ENCODE measurements at regions not wholly inside any gene's neighbourhood (a gene's known extent, or its start where the extent isn't known, plus 50 kb on each side); places are given as distances from the start of the nearest gene placed in this dataset.

DNA sequence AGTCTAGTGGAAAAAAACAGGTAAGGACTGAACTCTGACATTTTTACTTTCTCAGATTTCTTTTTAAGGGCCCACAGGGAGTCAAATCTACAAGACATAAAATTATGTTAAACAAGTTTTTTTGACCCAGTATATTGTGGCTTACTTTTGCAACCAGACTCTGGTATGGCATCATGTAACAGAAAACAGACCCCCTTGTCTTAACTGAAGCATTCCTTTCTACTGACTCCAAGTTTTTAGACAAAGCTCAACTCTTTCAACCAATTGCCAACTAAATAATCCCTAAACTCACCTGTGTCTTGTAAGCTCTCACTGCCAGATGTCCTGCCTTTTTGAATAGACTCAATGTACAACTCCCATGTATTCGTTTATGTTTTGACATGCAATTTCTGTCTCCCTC is 64.3 kb downstream of the FASLG start:
- H4K91ac ChIP-seq (ENCODE audit: low read depth, low read length, poor library complexity): no peak overlapping the region

DNA sequence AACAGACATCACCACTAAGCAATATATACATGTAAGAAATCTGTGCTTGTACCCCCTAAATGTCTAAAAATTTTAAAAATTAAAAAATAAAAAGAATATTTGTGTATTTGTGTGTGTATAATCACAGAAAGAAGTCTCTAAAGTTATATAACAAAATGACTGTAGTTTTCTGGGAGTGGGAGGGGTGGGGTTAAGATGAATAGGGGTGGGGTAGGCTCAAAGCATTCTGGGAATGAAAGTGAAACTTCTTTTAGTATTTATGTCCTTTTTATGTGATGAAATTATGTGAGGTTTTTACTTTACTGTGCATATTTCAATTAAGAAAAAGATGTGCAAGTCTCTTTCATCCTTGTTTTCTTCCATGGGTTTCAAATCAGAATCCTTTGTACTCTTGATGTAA is 65.3 kb downstream of the FASLG start:
- peaks cover 0 to 3% of the 10 kb centered on the region in 2 donors for H3K4me1 ChIP-seq (ENCODE audit: control insufficient read depth in 2 of 2, insufficient read depth in 1 of 2, low read depth in 1 of 2, low read length in 2 of 2)

More for the DNA sequence above, 64.3 kb downstream of the FASLG start:
- Histone ChIP-seq H3K27me3 (ENCODE audit: control insufficient read depth in 3 of 3, insufficient read depth in 3 of 3, low read depth in 1 of 3, low read length in 3 of 3) (no peaks in the 10 kb centered on the region), H3K9me3 (replicated peaks in 1 of 2; ENCODE audit: control insufficient read depth in 2 of 2, insufficient read depth in 1 of 2, low read depth in 1 of 2, low read length in 2 of 2) (peaks cover 0 to 3% of the 10 kb centered on the region in 2 donors), H2BK120ac (ENCODE audit: low read depth, low read length) (no peak overlapping the region), H2BK15ac (ENCODE audit: low read length) (no peak overlapping the region), H3K9ac (ENCODE audit: low read depth, low read length, poor library complexity) (no peak overlapping the region), H3K23ac (ENCODE audit: low read depth, low read length, poor library complexity) (no peak overlapping the region), H3K14ac (ENCODE audit: low read length) (no peak overlapping the region), H3K4me2 (ENCODE audit: insufficient read depth, low read length, poor library complexity, severe bottlenecking) (no peak overlapping the region), H4K8ac (ENCODE audit: low read depth, low read length) (no peak overlapping the region), H2AFZ (ENCODE audit: low read length) (no peak overlapping the region), H2AK5ac (ENCODE audit: low read depth, low read length) (no peak overlapping the region), H3K36me3 (replicated peaks in 1 of 2; ENCODE audit: control insufficient read depth in 2 of 2, insufficient read depth in 2 of 2, low read length in 2 of 2) (no peaks in the 10 kb centered on the region), H3K79me1 (ENCODE audit: low read depth, low read length) (no peaks in the 10 kb centered on the region), H3K27ac (replicated peaks; ENCODE audit: low read length) (no peak overlapping the region), H2BK5ac (ENCODE audit: low read length) (no peak overlapping the region), H2BK12ac (ENCODE audit: low read length) (no peak overlapping the region), H3K18ac (ENCODE audit: low read length) (no peak overlapping the region), H3K4me1 (ENCODE audit: control insufficient read depth in 2 of 2, insufficient read depth in 1 of 2, low read depth in 1 of 2, low read length in 2 of 2) (peaks cover 0 to 3% of the 10 kb centered on the region in 2 donors), H3K4me3 (ENCODE audit: low read length in 2 of 2) (no peak overlapping the region), H3K4ac (ENCODE audit: low read length) (no peak overlapping the region)
- no peak for DNase-seq (ENCODE audit: low spot score)
- WGBS, 2 donors (ENCODE audit: extremely low coverage in 2 of 2, insufficient read length in 2 of 2, insufficient replicate concordance in 1 of 2): no CpG with 5 or more reads among the region's 1 CpG

DNA sequence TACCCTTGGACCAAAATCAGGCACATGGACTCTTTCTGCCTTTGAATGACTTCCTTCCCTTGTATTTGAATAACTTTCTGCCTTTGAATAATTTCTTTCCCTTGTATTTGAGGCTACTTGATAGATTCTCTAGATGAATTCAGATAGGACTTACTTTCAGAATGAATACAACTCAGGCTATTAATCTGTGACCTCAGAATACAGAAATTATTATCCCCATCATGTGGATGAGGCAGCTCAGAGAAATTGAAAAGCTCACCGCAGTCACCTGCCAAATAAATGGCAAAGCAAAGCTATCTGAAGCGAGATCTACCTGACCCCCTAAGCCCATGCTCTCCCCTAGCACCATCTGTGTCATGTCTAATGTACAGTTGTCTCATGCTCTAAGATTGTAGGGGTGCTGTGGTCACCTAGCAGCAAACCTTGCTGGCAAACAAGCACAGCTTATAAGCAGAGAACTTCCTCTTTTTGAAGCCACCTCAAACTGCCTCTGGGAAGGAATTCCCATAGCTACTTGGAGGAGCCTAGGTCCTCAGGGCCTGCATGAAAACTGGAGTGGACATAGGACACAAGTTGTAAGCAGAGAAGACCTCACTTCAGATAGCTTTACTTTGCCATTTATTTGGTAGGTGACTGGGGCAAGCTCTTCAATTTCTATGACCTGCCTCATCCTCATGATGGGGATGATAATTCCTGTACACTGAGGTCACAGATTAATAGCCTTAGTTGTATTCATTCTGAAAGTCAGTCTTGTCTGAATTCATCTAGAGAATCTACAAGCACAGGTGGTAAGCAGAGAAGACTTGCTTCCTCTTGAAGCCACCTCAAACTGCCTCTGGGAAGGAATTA is 66.1 kb downstream of the FASLG start:
- Histone ChIP-seq H3K4me3 (ENCODE audit: low read length in 2 of 2) (no peak overlapping the region), H3K4ac (ENCODE audit: low read length) (no peak overlapping the region), H3K14ac (ENCODE audit: low read length) (no peak overlapping the region), H3K4me2 (ENCODE audit: insufficient read depth, low read length, poor library complexity, severe bottlenecking) (no peak overlapping the region), H2BK5ac (ENCODE audit: low read length) (no peak overlapping the region), H2AK5ac (ENCODE audit: low read depth, low read length) (no peak overlapping the region), H3K9me3 (replicated peaks in 1 of 2; ENCODE audit: control insufficient read depth in 2 of 2, insufficient read depth in 1 of 2, low read depth in 1 of 2, low read length in 2 of 2) (peaks cover 0 to 3% of the 10 kb centered on the region in 2 donors), H2BK120ac (ENCODE audit: low read depth, low read length) (no peak overlapping the region), H2BK15ac (ENCODE audit: low read length) (no peak overlapping the region), H3K36me3 (replicated peaks in 1 of 2; ENCODE audit: control insufficient read depth in 2 of 2, insufficient read depth in 2 of 2, low read length in 2 of 2) (no peaks in the 10 kb centered on the region), H3K27ac (replicated peaks; ENCODE audit: low read length) (no peak overlapping the region), H3K27me3 (ENCODE audit: control insufficient read depth in 3 of 3, insufficient read depth in 3 of 3, low read depth in 1 of 3, low read length in 3 of 3) (no peaks in the 10 kb centered on the region), H2AFZ (ENCODE audit: low read length) (no peak overlapping the region), H3K23ac (ENCODE audit: low read depth, low read length, poor library complexity) (no peak overlapping the region), H3K79me1 (ENCODE audit: low read depth, low read length) (no peaks in the 10 kb centered on the region), H3K9ac (ENCODE audit: low read depth, low read length, poor library complexity) (no peak overlapping the region), H4K8ac (ENCODE audit: low read depth, low read length) (no peak overlapping the region), H2BK12ac (ENCODE audit: low read length) (no peak overlapping the region), H3K4me1 (ENCODE audit: control insufficient read depth in 2 of 2, insufficient read depth in 1 of 2, low read depth in 1 of 2, low read length in 2 of 2) (no peaks in the 10 kb centered on the region), H4K91ac (ENCODE audit: low read depth, low read length, poor library complexity) (no peak overlapping the region), H3K18ac (ENCODE audit: low read length) (no peak overlapping the region)
- DNase-seq (ENCODE audit: low spot score): no peak
- no CpG with 5 or more reads among the region's 2 CpGs for WGBS, 2 donors (ENCODE audit: extremely low coverage in 2 of 2, insufficient read length in 2 of 2, insufficient replicate concordance in 1 of 2)

More for the DNA sequence above, 65.3 kb downstream of the FASLG start:
- Histone ChIP-seq H3K23ac (ENCODE audit: low read depth, low read length, poor library complexity) (no peak overlapping the region), H3K4ac (ENCODE audit: low read length) (no peak overlapping the region), H3K9me3 (replicated peaks in 1 of 2; ENCODE audit: control insufficient read depth in 2 of 2, insufficient read depth in 1 of 2, low read depth in 1 of 2, low read length in 2 of 2) (peaks cover 0 to 3% of the 10 kb centered on the region in 2 donors), H2AFZ (ENCODE audit: low read length) (no peak overlapping the region), H2AK5ac (ENCODE audit: low read depth, low read length) (no peak overlapping the region), H2BK12ac (ENCODE audit: low read length) (no peak overlapping the region), H3K4me2 (ENCODE audit: insufficient read depth, low read length, poor library complexity, severe bottlenecking) (no peak overlapping the region), H3K4me3 (ENCODE audit: low read length in 2 of 2) (no peak overlapping the region), H2BK120ac (ENCODE audit: low read depth, low read length) (no peak overlapping the region), H4K91ac (ENCODE audit: low read depth, low read length, poor library complexity) (no peak overlapping the region), H3K36me3 (replicated peaks in 1 of 2; ENCODE audit: control insufficient read depth in 2 of 2, insufficient read depth in 2 of 2, low read length in 2 of 2) (no peaks in the 10 kb centered on the region), H3K18ac (ENCODE audit: low read length) (no peak overlapping the region), H2BK5ac (ENCODE audit: low read length) (no peak overlapping the region), H2BK15ac (ENCODE audit: low read length) (no peak overlapping the region), H3K27me3 (ENCODE audit: control insufficient read depth in 3 of 3, insufficient read depth in 3 of 3, low read depth in 1 of 3, low read length in 3 of 3) (no peaks in the 10 kb centered on the region), H3K9ac (ENCODE audit: low read depth, low read length, poor library complexity) (no peak overlapping the region), H3K79me1 (ENCODE audit: low read depth, low read length) (no peaks in the 10 kb centered on the region), H4K8ac (ENCODE audit: low read depth, low read length) (no peak overlapping the region), H3K14ac (ENCODE audit: low read length) (no peak overlapping the region), H3K27ac (replicated peaks; ENCODE audit: low read length) (no peak overlapping the region)
- DNase-seq (ENCODE audit: low spot score): no peak

GRCh38 chr1:172726740-172727139 is 67.8 kb downstream of the FASLG start:
- no peak overlapping the region for H3K18ac ChIP-seq (ENCODE audit: low read length)
- no peak overlapping the region for H2AFZ ChIP-seq (ENCODE audit: low read length)
- H3K4me3 ChIP-seq (ENCODE audit: low read length in 2 of 2): no peak overlapping the region
- H3K4ac ChIP-seq (ENCODE audit: low read length): no peak overlapping the region
- no peak overlapping the region for H2BK120ac ChIP-seq (ENCODE audit: low read depth, low read length)
- H3K23ac ChIP-seq (ENCODE audit: low read depth, low read length, poor library complexity): no peak overlapping the region
- H3K9ac ChIP-seq (ENCODE audit: low read depth, low read length, poor library complexity): no peak overlapping the region
- no peaks in the 10 kb centered on the region for H3K79me1 ChIP-seq (ENCODE audit: low read depth, low read length)
- no peak overlapping the region for H3K14ac ChIP-seq (ENCODE audit: low read length)
- H3K27me3 ChIP-seq (ENCODE audit: control insufficient read depth in 3 of 3, insufficient read depth in 3 of 3, low read depth in 1 of 3, low read length in 3 of 3): no peaks in the 10 kb centered on the region
- no CpG with 5 or more reads among the region's 2 CpGs for WGBS, 2 donors (ENCODE audit: extremely low coverage in 2 of 2, insufficient read length in 2 of 2, insufficient replicate concordance in 1 of 2)
- no peak overlapping the region for H2AK5ac ChIP-seq (ENCODE audit: low read depth, low read length)
- no peaks in the 10 kb centered on the region for H3K36me3 ChIP-seq (replicated peaks in 1 of 2; ENCODE audit: control insufficient read depth in 2 of 2, insufficient read depth in 2 of 2, low read length in 2 of 2)
- no peak overlapping the region for H3K4me2 ChIP-seq (ENCODE audit: insufficient read depth, low read length, poor library complexity, severe bottlenecking)
- H2BK15ac ChIP-seq (ENCODE audit: low read length): no peak overlapping the region
- no peak for DNase-seq (ENCODE audit: low spot score)
- H2BK5ac ChIP-seq (ENCODE audit: low read length): no peak overlapping the region
- no peaks in the 10 kb centered on the region for H3K4me1 ChIP-seq (ENCODE audit: control insufficient read depth in 2 of 2, insufficient read depth in 1 of 2, low read depth in 1 of 2, low read length in 2 of 2)
- peaks cover 0 to 3% of the 10 kb centered on the region in 2 donors for H3K9me3 ChIP-seq (replicated peaks in 1 of 2; ENCODE audit: control insufficient read depth in 2 of 2, insufficient read depth in 1 of 2, low read depth in 1 of 2, low read length in 2 of 2)
- H4K91ac ChIP-seq (ENCODE audit: low read depth, low read length, poor library complexity): no peak overlapping the region
- no peak overlapping the region for H4K8ac ChIP-seq (ENCODE audit: low read depth, low read length)
- H2BK12ac ChIP-seq (ENCODE audit: low read length): no peak overlapping the region
- no peak overlapping the region for H3K27ac ChIP-seq (replicated peaks; ENCODE audit: low read length)
